ENCODE measurements at regions not wholly inside any gene's neighbourhood (a gene's known extent, or its start where the extent isn't known, plus 50 kb on each side); places are given as distances from the start of the nearest gene placed in this dataset.

DNA sequence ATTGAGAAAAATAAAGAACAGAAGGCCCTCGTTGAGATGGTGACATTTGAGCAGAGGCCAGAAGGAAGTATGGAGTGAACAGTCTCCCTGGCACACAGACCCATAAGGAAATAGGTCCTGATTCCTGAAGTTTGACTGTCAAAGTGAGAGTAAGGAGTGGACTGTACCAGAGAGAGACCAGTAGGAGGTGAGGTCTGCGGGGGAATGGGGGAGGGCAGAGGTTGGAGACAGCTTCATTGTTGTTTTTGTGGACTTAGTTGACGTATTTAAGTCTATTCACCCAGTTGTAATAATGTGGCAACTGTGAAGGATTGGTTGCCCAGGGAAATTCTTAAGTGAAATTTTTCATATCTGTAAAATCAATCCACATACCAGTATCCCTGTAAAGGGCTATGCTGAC is 110.7 kb downstream of the TFAP2B start:
- TF ChIP-seq, protein P1, sequence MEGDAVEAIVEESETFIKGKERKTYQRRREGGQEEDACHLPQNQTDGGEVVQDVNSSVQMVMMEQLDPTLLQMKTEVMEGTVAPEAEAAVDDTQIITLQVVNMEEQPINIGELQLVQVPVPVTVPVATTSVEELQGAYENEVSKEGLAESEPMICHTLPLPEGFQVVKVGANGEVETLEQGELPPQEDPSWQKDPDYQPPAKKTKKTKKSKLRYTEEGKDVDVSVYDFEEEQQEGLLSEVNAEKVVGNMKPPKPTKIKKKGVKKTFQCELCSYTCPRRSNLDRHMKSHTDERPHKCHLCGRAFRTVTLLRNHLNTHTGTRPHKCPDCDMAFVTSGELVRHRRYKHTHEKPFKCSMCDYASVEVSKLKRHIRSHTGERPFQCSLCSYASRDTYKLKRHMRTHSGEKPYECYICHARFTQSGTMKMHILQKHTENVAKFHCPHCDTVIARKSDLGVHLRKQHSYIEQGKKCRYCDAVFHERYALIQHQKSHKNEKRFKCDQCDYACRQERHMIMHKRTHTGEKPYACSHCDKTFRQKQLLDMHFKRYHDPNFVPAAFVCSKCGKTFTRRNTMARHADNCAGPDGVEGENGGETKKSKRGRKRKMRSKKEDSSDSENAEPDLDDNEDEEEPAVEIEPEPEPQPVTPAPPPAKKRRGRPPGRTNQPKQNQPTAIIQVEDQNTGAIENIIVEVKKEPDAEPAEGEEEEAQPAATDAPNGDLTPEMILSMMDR (IDR thresholded peaks at IDR 0.05) = no peak
- TF ChIP-seq POLR2AphosphoS5 (IDR thresholded peaks at IDR 0.05) = no peak

Measured in prostate gland (tissue), 2 donors.